Choroid plexus epithelial cell (primary cell): ENCODE measurements at regions not wholly inside any gene's neighbourhood (a gene's known extent, or its start where the extent isn't known, plus 50 kb on each side); places are given as distances from the start of the nearest gene placed in this dataset.
"Not testable (repeated sequence)": the region's sequence is repeated elsewhere in the genome, so short reads cannot be mapped to it uniquely, and the experiment has no call there.

Source experiments
- DNase-seq: peaks from one replicate; pipeline ENCODE4 v3.0.0-alpha.2; 2010; ENCODE audit warnings: low read depth
- H3K4me3 ChIP-seq: 2 replicates; pipeline ENCODE4 v1.5.1; 2011; ENCODE audit warnings: low read depth, mild to moderate bottlenecking, control low read depth, low read length, moderate library complexity
- CTCF ChIP-seq: conservative IDR thresholded peaks from 2 replicates; pipeline ENCODE4 v1.5.1; 2011; ENCODE audit warnings: low read depth, mild to moderate bottlenecking, control low read depth, inconsistent platforms, low read length, moderate library complexity

- no peak for DNase-seq
- H3K4me3 ChIP-seq: no peak overlapping the region
- no peak for TF ChIP-seq CTCF
Measured at GRCh38 chr10:61600399-61600798, 62.3 kb upstream of the CABCOCO1 start.

- no peak for DNase-seq
- no peak for TF ChIP-seq CTCF
- H3K4me3 ChIP-seq: no peak overlapping the region
Measured at GRCh38 chr10:61594430-61594829, 68.3 kb upstream of the CABCOCO1 start.

- peak; percentile 48 for TF ChIP-seq CTCF
- DNase-seq: peak; percentile 18
Measured at GRCh38 chr10:61592581-61592980, 70.1 kb upstream of the CABCOCO1 start.

GRCh38 chr10:61589547-61590243, 73.0 kb upstream of the CABCOCO1 start:
- no peak for TF ChIP-seq CTCF
- DNase-seq: peak; percentile 13

More at GRCh38 chr10:61592581-61592980, 70.1 kb upstream of the CABCOCO1 start:
- no peak overlapping the region for H3K4me3 ChIP-seq

GRCh38 chr10:61588770-61589211, 73.9 kb upstream of the CABCOCO1 start:
- DNase-seq: no peak
- TF ChIP-seq CTCF: no peak
- H3K4me3 ChIP-seq: no peak overlapping the region

More at GRCh38 chr10:61589547-61590243, 73.0 kb upstream of the CABCOCO1 start:
- no peak overlapping the region for H3K4me3 ChIP-seq

- no peak for DNase-seq
- TF ChIP-seq CTCF: no peak
- no peak overlapping the region for H3K4me3 ChIP-seq
Measured at GRCh38 chr10:61586829-61587228, 75.9 kb upstream of the CABCOCO1 start.

GRCh38 chr10:61580608-61581007, 82.1 kb upstream of the CABCOCO1 start:
- no peak for DNase-seq
- no peak overlapping the region for H3K4me3 ChIP-seq
- no peak for TF ChIP-seq CTCF

GRCh38 chr10:61570204-61570603, 92.5 kb upstream of the CABCOCO1 start:
- not testable (repeated sequence) for DNase-seq, H3K4me3 ChIP-seq
